HFFc6 (cell line): ENCODE measurements at regions not wholly inside any gene's neighbourhood (a gene's known extent, or its start where the extent isn't known, plus 50 kb on each side); places are given as distances from the start of the nearest gene placed in this dataset.

Source experiments
- DNase-seq: peaks from one replicate; pipeline ENCODE4 v3.0.0-alpha.2; 2018
- H3K27ac Mint-ChIP-seq: 2 replicates; pipeline ENCODE4 v1.8.0; 2020; ENCODE audit warnings: mild to moderate bottlenecking, mixed read lengths
- H3K27me3 Mint-ChIP-seq: 2 replicates; pipeline ENCODE4 v1.8.0; 2021; ENCODE audit warnings: mild to moderate bottlenecking, moderate library complexity, mixed read lengths; ENCODE audit not compliant: insufficient read depth
- H3K36me3 Mint-ChIP-seq: 2 replicates; pipeline ENCODE4 v1.8.0; 2021; ENCODE audit warnings: low read depth, mixed read lengths
- H3K4me1 Mint-ChIP-seq: 2 replicates; pipeline ENCODE4 v1.8.0; 2020; ENCODE audit warnings: low read depth, mixed read lengths
- H3K4me3 Mint-ChIP-seq: 2 replicates; pipeline ENCODE4 v1.8.0; 2020; ENCODE audit warnings: mild to moderate bottlenecking, moderate library complexity, mixed read lengths
- H3K9me3 Mint-ChIP-seq: 2 replicates; pipeline ENCODE4 v1.8.0; 2020; ENCODE audit warnings: mild to moderate bottlenecking, mixed read lengths
- CTCF ChIP-seq: fragments of 200-600 bp; sonication (generic); IDR thresholded peaks from 2 replicates; pipeline ENCODE4 v1.5.0; 2021; ENCODE audit warnings: antibody characterized with exemption, mild to moderate bottlenecking

GRCh38 chr15:39084674-39085530, 496.0 kb upstream of the THBS1 start:
- peak overlapping the region; percentile 67 for H3K4me3 Mint-ChIP-seq
- no peak for TF ChIP-seq CTCF
- peak; percentile 57 for DNase-seq
- peak overlapping the region; percentile 72 for H3K27ac Mint-ChIP-seq
- H3K4me1 Mint-ChIP-seq: peaks cover 32% of the 10 kb centered on the region
- H3K9me3 Mint-ChIP-seq: no peaks in the 10 kb centered on the region
- H3K27me3 Mint-ChIP-seq: no peaks in the 10 kb centered on the region
- peaks cover 11% of the 10 kb centered on the region for H3K36me3 Mint-ChIP-seq

DNA sequence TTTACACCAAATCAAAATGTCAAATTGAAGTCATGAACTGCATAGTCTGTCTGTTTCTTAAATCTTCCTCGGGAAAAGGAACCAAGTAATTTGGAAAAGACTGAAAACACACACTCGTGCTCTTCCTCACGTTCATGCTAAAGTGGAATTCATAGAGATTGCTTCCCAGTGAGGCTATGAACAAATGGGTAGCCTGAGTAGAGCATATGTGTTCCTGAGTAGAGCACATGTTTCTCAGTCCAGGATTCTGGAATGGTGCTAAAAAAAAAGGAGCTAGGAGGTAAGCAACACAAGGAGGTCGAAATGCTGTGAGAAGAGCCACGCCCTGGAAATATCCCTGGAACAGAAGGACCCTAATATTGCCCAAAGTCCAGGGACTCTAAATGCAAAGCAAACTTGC, 494.2 kb upstream of the THBS1 start:
- Mint-ChIP-seq H3K36me3 (peaks cover 19% of the 10 kb centered on the region), H3K27me3 (no peaks in the 10 kb centered on the region), H3K4me1 (peaks cover 37% of the 10 kb centered on the region), H3K9me3 (no peaks in the 10 kb centered on the region), H3K27ac (no peak overlapping the region), H3K4me3 (no peak overlapping the region)
- no peak for TF ChIP-seq CTCF
- no peak for DNase-seq

DNA sequence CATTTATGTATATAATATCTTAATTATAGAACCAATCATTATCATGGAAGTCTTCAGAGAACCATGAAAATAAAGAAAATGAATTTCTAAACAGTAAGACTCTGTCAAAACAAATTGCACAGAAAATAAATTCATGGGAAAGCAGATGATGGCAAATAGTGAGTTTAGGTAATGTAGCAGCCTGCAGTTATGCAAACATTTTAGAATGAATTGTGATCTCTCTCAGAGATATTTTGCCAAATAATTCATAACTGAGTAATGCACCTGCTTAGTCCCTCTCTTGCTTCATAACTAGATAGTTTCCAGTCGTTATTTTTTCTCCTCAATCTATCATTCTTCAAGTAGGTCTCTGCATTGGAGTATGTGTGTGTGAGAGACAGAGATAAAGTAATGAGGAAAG, 492.7 kb upstream of the THBS1 start:
- no peak for DNase-seq
- no peaks in the 10 kb centered on the region for H3K27me3 Mint-ChIP-seq
- H3K4me3 Mint-ChIP-seq: no peak overlapping the region
- no peak for TF ChIP-seq CTCF
- H3K36me3 Mint-ChIP-seq: peaks cover 17% of the 10 kb centered on the region
- H3K9me3 Mint-ChIP-seq: no peaks in the 10 kb centered on the region
- H3K27ac Mint-ChIP-seq: no peak overlapping the region
- H3K4me1 Mint-ChIP-seq: peaks cover 37% of the 10 kb centered on the region

- no peak for DNase-seq
- peaks cover 11% of the 10 kb centered on the region for H3K36me3 Mint-ChIP-seq
- H3K4me1 Mint-ChIP-seq: peaks cover 46% of the 10 kb centered on the region
- no peak overlapping the region for H3K4me3 Mint-ChIP-seq
- H3K27ac Mint-ChIP-seq: no peak overlapping the region
- no peak for TF ChIP-seq CTCF
- no peaks in the 10 kb centered on the region for H3K9me3 Mint-ChIP-seq
- H3K27me3 Mint-ChIP-seq: no peaks in the 10 kb centered on the region
These were observed 488.5 kb upstream of the THBS1 start for GRCh38 chr15:39092354-39092753.

- Mint-ChIP-seq H3K9me3 (no peaks in the 10 kb centered on the region), H3K27ac (no peak overlapping the region), H3K36me3 (peaks cover 11% of the 10 kb centered on the region), H3K4me3 (no peak overlapping the region), H3K4me1 (peaks cover 46% of the 10 kb centered on the region), H3K27me3 (no peaks in the 10 kb centered on the region)
- no peak for DNase-seq
- TF ChIP-seq CTCF: no peak
These were observed 488.1 kb upstream of the THBS1 start for GRCh38 chr15:39092761-39093160.
